Endothelial cell (in vitro differentiated cells): ENCODE measurements at regions not wholly inside any gene's neighbourhood (a gene's known extent, or its start where the extent isn't known, plus 50 kb on each side); places are given as distances from the start of the nearest gene placed in this dataset.

ENCODE experiments used
- DNase-seq: peaks from one replicate; pipeline ENCODE4 v3.0.0; 2021; ENCODE audit warnings: low spot score
- H3K27ac Mint-ChIP-seq: one replicate; pipeline ENCODE4 v1.8.0; 2021; ENCODE audit warnings: mixed read lengths, inconsistent platforms; ENCODE audit not compliant: unreplicated experiment
- H3K27me3 Mint-ChIP-seq: one replicate; pipeline ENCODE4 v1.8.0; 2021; ENCODE audit warnings: mild to moderate bottlenecking, moderate library complexity, mixed read lengths, inconsistent platforms; ENCODE audit not compliant: unreplicated experiment
- H3K36me3 Mint-ChIP-seq: one replicate; pipeline ENCODE4 v1.8.0; 2021; ENCODE audit warnings: mild to moderate bottlenecking, low read depth, mixed read lengths, inconsistent platforms; ENCODE audit not compliant: unreplicated experiment
- H3K4me1 Mint-ChIP-seq: one replicate; pipeline ENCODE4 v1.8.0; 2021; ENCODE audit warnings: mild to moderate bottlenecking, mixed read lengths, inconsistent platforms; ENCODE audit not compliant: unreplicated experiment
- H3K4me3 Mint-ChIP-seq: one replicate; pipeline ENCODE4 v1.8.0; 2021; ENCODE audit warnings: mild to moderate bottlenecking, mixed read lengths, inconsistent platforms; ENCODE audit not compliant: unreplicated experiment
- H3K9me3 Mint-ChIP-seq: one replicate; pipeline ENCODE4 v1.8.0; 2021; ENCODE audit warnings: mixed read lengths, inconsistent platforms; ENCODE audit not compliant: unreplicated experiment
- CTCF ChIP-seq: fragments of 200-600 bp; sonication (generic); IDR thresholded peaks from one replicate; pipeline ENCODE4 v1.5.0; 2021; ENCODE audit warnings: antibody characterized with exemption; ENCODE audit not compliant: unreplicated experiment

GRCh38 chr10:131648386-131649020 is 252.3 kb upstream of the PPP2R2D start:
- no peak overlapping the region for H3K4me3 Mint-ChIP-seq
- DNase-seq, result no peak
- peaks cover 8% of the 10 kb centered on the region for H3K36me3 Mint-ChIP-seq
- no peak overlapping the region for H3K27ac Mint-ChIP-seq
- H3K27me3 Mint-ChIP-seq, result peaks cover 6% of the 10 kb centered on the region
- peaks cover 5% of the 10 kb centered on the region for H3K4me1 Mint-ChIP-seq
- H3K9me3 Mint-ChIP-seq, result no peaks in the 10 kb centered on the region
- TF ChIP-seq CTCF, result no peak

GRCh38 chr10:131649617-131650016 is 251.2 kb upstream of the PPP2R2D start:
- H3K4me3 Mint-ChIP-seq, result no peak overlapping the region
- no peak for DNase-seq
- no peak overlapping the region for H3K27ac Mint-ChIP-seq
- peaks cover 9% of the 10 kb centered on the region for H3K27me3 Mint-ChIP-seq
- TF ChIP-seq CTCF, result no peak
- no peaks in the 10 kb centered on the region for H3K4me1 Mint-ChIP-seq
- no peaks in the 10 kb centered on the region for H3K9me3 Mint-ChIP-seq
- H3K36me3 Mint-ChIP-seq, result peaks cover 8% of the 10 kb centered on the region

- no peak for TF ChIP-seq CTCF
- peaks cover 9% of the 10 kb centered on the region for H3K27me3 Mint-ChIP-seq
- no peak overlapping the region for H3K27ac Mint-ChIP-seq
- no peak overlapping the region for H3K4me3 Mint-ChIP-seq
- H3K4me1 Mint-ChIP-seq, result no peaks in the 10 kb centered on the region
- DNase-seq, result no peak
- H3K9me3 Mint-ChIP-seq, result no peaks in the 10 kb centered on the region
- peaks cover 8% of the 10 kb centered on the region for H3K36me3 Mint-ChIP-seq
Observed at GRCh38 chr10:131650169-131650705, 250.6 kb upstream of the PPP2R2D start.

- Mint-ChIP-seq H3K4me1 (peaks cover 3% of the 10 kb centered on the region), H3K27ac (no peak overlapping the region), H3K4me3 (no peak overlapping the region), H3K9me3 (no peaks in the 10 kb centered on the region), H3K36me3 (peaks cover 7% of the 10 kb centered on the region), H3K27me3 (peaks cover 10% of the 10 kb centered on the region)
- no peak for TF ChIP-seq CTCF
- DNase-seq, result no peak
Observed at GRCh38 chr10:131650771-131651673, 249.8 kb upstream of the PPP2R2D start.
